ENCODE measurements at regions not wholly inside any gene's neighbourhood (a gene's known extent, or its start where the extent isn't known, plus 50 kb on each side); places are given as distances from the start of the nearest gene placed in this dataset.

- ATAC-seq (no peak), DNase-seq (no peak)
- intact Hi-C loops (cut with micrococcal nuclease) = no loop called here
Measured at GRCh38 chr16:86632206-86632605, 53.9 kb downstream of the FOXL1 start.

DNA sequence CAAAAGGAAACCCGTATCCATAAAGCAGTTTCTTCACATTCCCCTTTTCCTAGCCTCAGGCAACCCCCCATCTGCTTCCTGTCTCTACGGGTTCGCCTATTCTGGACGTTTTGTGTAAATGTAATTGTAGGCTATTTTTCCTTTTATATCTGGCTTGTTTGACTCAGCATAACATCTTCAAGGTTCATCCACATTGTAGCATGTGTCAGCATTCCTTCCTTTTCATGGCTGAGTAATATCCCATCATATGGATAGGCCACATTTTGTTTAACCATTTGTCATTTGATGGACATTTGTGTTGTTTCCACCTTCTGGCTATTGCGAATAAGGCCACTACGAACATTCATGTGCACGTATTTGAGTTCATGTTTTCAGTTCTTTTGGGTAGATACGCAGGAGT, 54.6 kb downstream of the FOXL1 start:
- ATAC-seq (no peak), DNase-seq (no peak)
- intact Hi-C loops (cut with micrococcal nuclease) = no loop called here

GRCh38 chr16:86634292-86634691, 55.9 kb downstream of the FOXL1 start:
- no peak for DNase-seq
- intact Hi-C loops (cut with micrococcal nuclease) = no loop called here

GRCh38 chr16:86635176-86635876, 57.0 kb downstream of the FOXL1 start:
- DNase-seq = no peak
- intact Hi-C loops (cut with micrococcal nuclease) = no loop called here
- no peak for ATAC-seq

More at GRCh38 chr16:86634292-86634691, 55.9 kb downstream of the FOXL1 start:
- ATAC-seq = no peak

GRCh38 chr16:86635926-86636325, 57.6 kb downstream of the FOXL1 start:
- ATAC-seq (no peak), DNase-seq (no peak)
- intact Hi-C loops (cut with micrococcal nuclease) = no loop called here

GRCh38 chr16:86637744-86638143, 59.4 kb downstream of the FOXL1 start:
- ATAC-seq (no peak), DNase-seq (no peak)
- intact Hi-C loops (cut with micrococcal nuclease) = no loop called here

DNA sequence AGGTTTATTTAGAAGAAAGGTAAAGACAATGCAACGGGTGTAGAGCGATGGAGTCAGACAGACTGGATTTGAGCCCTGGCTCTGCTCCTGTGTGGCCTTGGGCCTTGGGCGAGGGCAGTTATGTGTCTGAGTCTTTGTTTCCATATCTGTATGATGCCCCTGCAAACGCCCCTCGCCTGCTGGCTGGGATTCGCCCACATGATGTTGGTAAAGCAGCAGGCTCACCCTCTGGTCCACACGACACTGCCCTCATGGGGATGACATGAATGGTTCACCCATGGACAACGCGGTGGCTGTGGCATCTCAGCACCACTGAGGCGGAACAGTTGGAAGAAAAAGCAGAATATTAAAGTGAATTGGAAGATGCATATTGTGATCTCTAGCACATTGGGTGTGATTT, 60.3 kb downstream of the FOXL1 start:
- intact Hi-C loops (cut with micrococcal nuclease) = no loop called here
- ATAC-seq = no peak
- no peak for DNase-seq

DNA sequence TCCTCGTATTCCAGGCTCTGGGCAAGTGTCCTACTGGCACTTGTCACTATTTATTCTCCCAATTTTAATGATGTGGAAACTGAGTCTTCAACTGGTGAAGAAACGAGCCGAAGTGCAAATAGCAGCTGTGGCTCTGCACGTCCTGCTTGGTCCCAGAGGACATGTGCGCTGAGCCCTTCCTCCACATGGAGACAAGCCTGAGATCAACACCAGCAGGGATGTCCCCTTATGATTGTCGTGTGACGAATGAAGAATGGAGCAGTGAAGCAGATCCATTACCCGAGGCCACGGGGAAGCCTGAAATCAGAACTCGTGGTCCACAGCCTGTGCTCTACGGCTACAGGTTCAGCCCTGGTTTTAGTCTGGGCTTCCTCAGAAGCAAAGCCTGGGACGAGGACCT, 61.0 kb downstream of the FOXL1 start:
- DNase-seq (peak; percentile 44), ATAC-seq (peak; percentile 77)
- intact Hi-C loops (cut with micrococcal nuclease) = no loop called here

DNA sequence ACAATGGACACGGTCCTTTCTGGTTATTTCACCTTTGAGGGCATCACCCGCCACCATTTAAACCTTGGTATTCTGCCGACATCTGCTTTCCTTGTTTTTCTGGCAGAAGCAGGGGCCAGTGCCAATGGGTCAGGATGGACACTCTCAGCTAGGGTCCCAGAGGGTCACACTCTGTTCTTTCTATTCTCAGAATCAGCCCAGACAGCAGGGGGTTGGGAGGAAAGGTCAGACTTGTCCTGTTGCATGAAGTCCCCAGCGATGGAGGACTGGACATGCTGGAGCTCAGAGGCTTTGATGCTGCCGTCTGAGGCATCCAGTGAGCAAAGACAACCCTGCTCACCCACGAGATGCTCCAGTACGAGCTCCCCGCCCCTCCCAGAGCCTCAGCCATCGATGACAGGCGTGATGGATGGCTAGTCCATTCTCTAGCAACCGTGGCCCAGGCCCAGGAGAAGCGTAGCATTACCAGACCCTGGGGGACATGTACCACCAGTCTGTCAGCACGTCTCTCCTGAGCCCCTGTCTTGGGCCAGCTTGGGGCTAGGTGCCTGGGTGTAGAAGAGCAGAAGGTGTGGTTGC, 62.0 kb downstream of the FOXL1 start:
- ATAC-seq (peak; percentile 70), DNase-seq (no peak)
- intact Hi-C loops (cut with micrococcal nuclease) = no loop called here

DNA sequence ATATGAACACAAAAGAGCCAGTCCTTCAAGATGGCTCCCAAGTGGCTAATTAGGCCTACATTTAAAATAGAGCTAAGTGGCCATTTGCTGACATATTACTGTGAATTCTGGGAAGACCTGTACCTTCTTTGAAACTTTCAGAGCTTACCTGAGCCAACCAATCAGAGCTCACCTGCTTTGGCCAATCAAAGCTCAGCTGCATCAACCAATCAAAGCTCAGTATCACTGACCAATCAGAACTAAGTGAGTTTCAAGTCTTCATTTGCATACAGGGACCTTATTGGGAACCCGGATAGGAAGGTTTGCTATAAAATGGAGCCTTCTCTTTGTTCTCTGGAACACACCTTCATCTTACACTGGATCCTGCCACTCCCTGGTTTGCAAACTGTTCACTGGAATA, 63.7 kb downstream of the FOXL1 start:
- ATAC-seq (no peak), DNase-seq (no peak)
- intact Hi-C loops (cut with micrococcal nuclease) = no loop called here

DNA sequence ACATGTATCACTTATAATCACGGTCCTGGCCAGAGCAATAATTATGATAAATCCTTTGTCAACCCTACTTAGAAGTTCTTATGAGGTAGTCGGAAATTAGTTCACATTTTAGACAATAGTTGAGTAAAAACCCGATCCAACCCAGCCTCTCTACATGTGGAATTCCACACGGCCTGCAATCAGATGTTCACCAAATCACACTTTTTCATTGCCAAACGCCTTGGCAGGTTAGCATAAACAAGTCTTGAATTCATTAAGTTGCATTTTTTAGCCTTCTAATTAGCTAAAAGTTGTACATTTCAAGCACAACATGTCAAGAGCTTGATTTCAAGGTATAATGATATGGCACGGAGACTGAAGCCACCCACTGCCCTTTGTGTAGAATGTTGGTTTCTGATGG, 65.3 kb downstream of the FOXL1 start:
- ATAC-seq (no peak), DNase-seq (no peak)
- intact Hi-C loops (cut with micrococcal nuclease) = no loop called here

DNA sequence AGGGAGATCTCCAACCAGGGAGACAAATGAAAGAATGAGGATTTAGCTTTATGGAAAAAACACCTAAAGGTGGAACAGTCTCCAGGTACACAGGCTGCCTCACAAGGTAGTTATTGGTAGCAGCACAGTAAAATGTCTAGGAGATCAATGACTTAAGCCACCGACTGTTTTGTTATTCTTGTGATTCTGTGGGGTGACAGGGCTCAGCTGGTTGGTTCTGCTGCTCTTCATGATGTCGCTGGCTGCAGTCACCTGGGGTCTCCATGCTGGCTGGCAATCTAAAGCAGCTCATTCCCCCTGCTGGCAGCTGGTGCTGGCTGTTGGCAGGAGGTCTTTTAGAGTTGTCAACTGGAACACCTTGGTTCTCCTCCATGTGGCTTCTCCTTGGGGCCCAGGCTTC, 69.2 kb downstream of the FOXL1 start:
- ATAC-seq (no peak), DNase-seq (no peak)
- intact Hi-C loops (cut with micrococcal nuclease) = no loop called here

DNA sequence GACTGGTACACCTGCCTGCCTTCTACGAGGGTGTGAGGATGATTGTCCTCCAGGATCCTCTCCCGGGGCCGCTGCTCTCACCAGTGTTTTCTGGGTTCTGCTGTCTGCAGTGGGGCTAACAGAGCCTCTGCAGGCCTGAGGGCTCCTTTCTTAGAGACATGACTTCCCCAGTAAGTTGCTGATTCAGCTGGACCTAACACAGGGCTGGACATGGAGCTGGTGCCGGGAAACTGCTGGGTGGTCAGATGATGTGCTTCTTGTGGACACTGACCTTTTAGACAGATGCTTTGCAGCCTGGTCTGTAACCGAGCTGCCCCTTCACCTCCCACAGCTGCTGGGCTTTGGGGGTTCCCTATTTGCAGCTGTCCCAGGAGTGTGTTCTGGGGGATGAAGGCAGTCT, 71.5 kb downstream of the FOXL1 start:
- no peak for DNase-seq
- intact Hi-C loops (cut with micrococcal nuclease) = no loop called here
- no peak for ATAC-seq

DNA sequence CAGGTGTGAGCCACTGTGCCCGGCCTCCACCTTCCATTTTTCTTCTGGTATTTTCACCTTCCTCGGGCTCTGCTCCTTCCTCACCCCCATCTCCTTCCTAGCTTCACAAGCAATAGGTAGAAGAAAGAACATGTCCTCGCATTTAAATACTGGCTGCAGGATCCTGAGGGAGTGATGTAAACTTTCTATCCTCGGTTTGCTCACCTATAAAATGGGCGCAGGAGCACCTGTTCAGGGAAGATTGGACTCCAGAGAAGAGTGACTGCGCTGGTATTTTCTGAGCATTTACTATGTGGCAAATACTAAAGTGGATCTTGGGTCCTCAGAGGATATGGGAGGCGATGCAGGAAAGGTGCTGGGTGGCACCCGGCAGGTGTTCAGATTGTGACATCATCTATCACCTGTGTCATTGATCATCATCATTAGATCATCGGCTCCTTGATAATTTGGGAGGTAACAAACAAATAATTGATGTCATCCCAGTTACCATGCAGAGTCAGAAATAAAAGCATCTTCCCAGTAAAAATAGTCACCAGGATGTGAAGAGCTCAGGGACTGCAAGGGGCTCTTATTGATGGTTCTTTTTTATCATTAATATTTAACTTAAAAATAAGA, 72.8 kb downstream of the FOXL1 start:
- ATAC-seq = no peak
- intact Hi-C loops (cut with micrococcal nuclease) = no loop called here
- DNase-seq = no peak

GRCh38 chr16:86651823-86652222, 73.5 kb downstream of the FOXL1 start:
- DNase-seq (no peak), ATAC-seq (no peak)
- intact Hi-C loops (cut with micrococcal nuclease) = no loop called here

DNA sequence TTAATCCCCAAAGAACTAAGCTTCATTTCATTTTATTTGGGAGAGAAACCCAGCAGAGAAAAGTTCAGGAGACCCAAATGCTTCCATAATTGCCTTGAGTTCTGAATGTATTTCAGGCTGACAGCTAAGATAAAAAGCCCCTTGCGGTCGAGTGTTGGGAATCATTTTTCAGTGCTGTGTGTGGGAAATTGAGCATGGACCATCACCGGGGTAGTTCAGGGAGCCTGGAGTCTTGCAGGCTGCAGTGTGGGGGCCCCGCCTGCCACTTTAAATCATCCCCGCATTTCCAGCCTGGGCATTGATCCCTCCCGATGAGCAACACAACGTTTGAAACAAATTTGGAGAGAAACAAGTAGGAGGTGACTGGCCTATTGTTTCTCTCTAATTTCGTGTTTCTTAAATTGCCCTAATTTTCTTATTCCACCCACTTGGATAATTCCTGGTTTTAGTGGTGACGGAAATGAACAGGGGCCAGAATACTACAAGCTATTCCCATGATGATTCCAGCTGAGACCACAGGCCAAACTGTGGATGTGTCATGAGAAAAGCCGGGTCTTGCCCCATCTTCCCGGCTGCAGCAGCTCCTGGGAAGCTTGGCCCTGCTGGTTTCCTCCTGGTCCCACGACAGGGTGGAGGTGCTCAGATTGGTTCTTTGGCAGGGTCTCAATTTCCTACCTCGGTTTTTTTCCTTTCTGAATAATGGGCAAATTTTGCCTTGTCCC, 75.1 kb downstream of the FOXL1 start:
- DNase-seq (no peak), ATAC-seq (peak; percentile 83)
- intact Hi-C loops (cut with micrococcal nuclease) = no loop called here

DNA sequence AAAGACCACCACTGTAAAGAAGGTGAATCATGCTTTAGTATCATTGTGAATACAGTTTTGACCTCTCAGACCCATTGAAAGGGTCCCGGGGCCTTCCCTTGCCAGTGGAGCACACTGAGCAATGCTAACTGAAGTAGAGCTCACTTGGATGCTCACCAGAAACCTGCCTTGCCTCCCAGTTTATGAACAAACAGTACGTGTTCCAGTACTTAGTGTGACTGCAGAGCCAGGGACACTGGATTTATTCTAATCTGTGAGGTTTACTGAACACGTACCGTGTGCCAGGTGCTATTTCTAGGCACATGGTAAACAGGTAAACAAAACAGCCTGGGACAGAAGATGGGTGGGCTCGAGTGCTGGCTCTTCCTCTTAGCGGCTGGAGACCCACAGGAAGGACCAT, 79.6 kb downstream of the FOXL1 start:
- ATAC-seq (no peak), DNase-seq (no peak)
- intact Hi-C loops (cut with micrococcal nuclease) = no loop called here

DNA sequence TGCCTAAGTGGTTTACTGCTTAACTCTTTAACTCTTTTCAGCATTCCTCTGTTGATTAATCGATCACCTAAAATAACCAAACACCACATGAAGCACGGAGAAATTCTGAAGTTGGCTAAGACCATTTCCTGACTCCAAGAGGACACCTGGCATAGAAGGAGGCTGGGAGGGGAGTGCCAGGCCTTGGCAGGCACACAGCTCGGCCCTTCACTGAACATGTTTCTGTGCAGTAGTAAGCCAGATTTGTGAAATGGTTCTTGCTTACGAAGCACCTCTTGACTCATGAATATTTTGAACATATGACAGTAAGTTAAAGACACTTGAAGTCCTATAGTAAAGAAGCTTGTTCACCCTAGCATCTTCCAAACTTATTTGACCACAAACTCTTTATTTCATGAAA, 82.3 kb downstream of the FOXL1 start:
- DNase-seq = no peak
- ATAC-seq = no peak
- intact Hi-C loops (cut with micrococcal nuclease) = no loop called here

GRCh38 chr16:86661706-86662105, 83.4 kb downstream of the FOXL1 start:
- DNase-seq = no peak
- ATAC-seq = no peak
- intact Hi-C loops (cut with micrococcal nuclease) = no loop called here

- intact Hi-C loops (cut with micrococcal nuclease) = no loop called here
- ATAC-seq = no peak
- DNase-seq = no peak
Measured at GRCh38 chr16:86662195-86662594, 83.8 kb downstream of the FOXL1 start.

Data from left ventricle myocardium superior (tissue), 1 donor.